HG02981 (cell line): ENCODE measurements at regions not wholly inside any gene's neighbourhood (a gene's known extent, or its start where the extent isn't known, plus 50 kb on each side); places are given as distances from the start of the nearest gene placed in this dataset.
"Not testable (repeated sequence)": the region's sequence is repeated elsewhere in the genome, so short reads cannot be mapped to it uniquely, and the experiment has no call there.

Experiments
- ATAC-seq: cut with Tn5 transposase; IDR thresholded peaks from one replicate; pipeline ENCODE4 v1.9.1; 2021; ENCODE audit warnings: mild to moderate bottlenecking, moderate library complexity; ENCODE audit not compliant: unreplicated experiment

- no peak for ATAC-seq
These were observed 758.0 kb downstream of the FRK start for GRCh38 chr6:115302731-115303130.

- ATAC-seq = no peak
These were observed 773.2 kb downstream of the FRK start for GRCh38 chr6:115287467-115287866.

- ATAC-seq = no peak
These were observed 783.7 kb downstream of the FRK start for GRCh38 chr6:115276881-115277565.

GRCh38 chr6:115272311-115272710 is 788.4 kb downstream of the FRK start:
- no peak for ATAC-seq

GRCh38 chr6:115271434-115271833 is 789.3 kb downstream of the FRK start:
- ATAC-seq = no peak

GRCh38 chr6:115270953-115271352 is 789.7 kb downstream of the FRK start:
- ATAC-seq = no peak

- no peak for ATAC-seq
These were observed 819.3 kb downstream of the FRK start for GRCh38 chr6:115241373-115241772.

GRCh38 chr6:115221198-115221597 is 839.5 kb downstream of the FRK start:
- no peak for ATAC-seq

- ATAC-seq = no peak
These were observed 840.0 kb downstream of the FRK start for GRCh38 chr6:115220551-115221159.

GRCh38 chr6:115219645-115220044 is 841.0 kb downstream of the FRK start:
- ATAC-seq = no peak

- ATAC-seq = no peak
These were observed 843.9 kb downstream of the FRK start for GRCh38 chr6:115216835-115217234.

GRCh38 chr6:115214283-115214682 is 846.4 kb downstream of the FRK start:
- no peak for ATAC-seq

- ATAC-seq = no peak
These were observed 857.3 kb downstream of the FRK start for GRCh38 chr6:115203381-115203780.

- ATAC-seq = no peak
These were observed 852.3 kb upstream of the HS3ST5 start for GRCh38 chr6:115194981-115195638.

- ATAC-seq = no peak
These were observed 849.2 kb upstream of the HS3ST5 start for GRCh38 chr6:115191989-115192388.

GRCh38 chr6:115190534-115190933 is 847.7 kb upstream of the HS3ST5 start:
- ATAC-seq = no peak

- ATAC-seq = not testable (repeated sequence)
These were observed 832.6 kb upstream of the HS3ST5 start for GRCh38 chr6:115175456-115175855.

- ATAC-seq = not testable (repeated sequence)
These were observed 823.1 kb upstream of the HS3ST5 start for GRCh38 chr6:115165912-115166311.

GRCh38 chr6:115159733-115160132 is 816.9 kb upstream of the HS3ST5 start:
- no peak for ATAC-seq

- ATAC-seq = no peak
These were observed 795.1 kb upstream of the HS3ST5 start for GRCh38 chr6:115137910-115138309.

- ATAC-seq = no peak
These were observed 791.0 kb upstream of the HS3ST5 start for GRCh38 chr6:115133790-115134189.
